Common myeloid progenitor, CD34-positive (primary cell): ENCODE measurements at regions not wholly inside any gene's neighbourhood (a gene's known extent, or its start where the extent isn't known, plus 50 kb on each side); places are given as distances from the start of the nearest gene placed in this dataset.

Experiments used
- CTCF ChIA-PET: fragments of 350-600 bp; sonication (Branson Sonifier 250); formaldehyde crosslinking; loops from one replicate; lab custom pipeline; 2021; ENCODE audit warnings: antibody characterized with exemption; lab: Charles Lee
- POLR2A ChIA-PET: fragments of 350-600 bp; sonication (Branson Sonifier 250); formaldehyde crosslinking; loops from one replicate; lab custom pipeline; 2021; ENCODE audit warnings: antibody characterized with exemption; lab: Charles Lee
- DNase-seq, 3 donors: peaks; one replicate each; pipeline versions ENCODE4 v3.0.0 to v3.0.0-alpha.2; 2013
- H3K27ac ChIP-seq, 2 experiments: 1 replicate in 1 of 2; 2 replicates in 1 of 2; pipeline ENCODE4 v1.7.0; 2013; ENCODE audit warnings: inconsistent platforms in 2 of 2, low read length in 2 of 2, mild to moderate bottlenecking in 2 of 2, low read depth in 1 of 2, moderate library complexity in 1 of 2; ENCODE audit not compliant: severe bottlenecking in 2 of 2, insufficient read depth in 1 of 2, poor library complexity in 1 of 2
- H3K27me3 ChIP-seq, 5 experiments: replicated peaks in 2 of 5; 1 replicate in 3 of 5; 2 replicates in 2 of 5; pipeline versions ENCODE4 v1.6.1 to v1.7.0; 2013; ENCODE audit warnings: low read length in 4 of 5, mild to moderate bottlenecking in 2 of 5, moderate library complexity in 2 of 5, inconsistent platforms in 1 of 5; ENCODE audit not compliant: insufficient read depth in 5 of 5, control insufficient read depth in 4 of 5
- H3K36me3 ChIP-seq, 4 experiments: 1 replicate in 2 of 4; 2 replicates in 2 of 4; pipeline versions ENCODE4 v1.6.1 to v1.7.0; 2013; ENCODE audit warnings: low read length in 3 of 4, control low read depth in 1 of 4, mild to moderate bottlenecking in 1 of 4; ENCODE audit not compliant: control insufficient read depth in 4 of 4, insufficient read depth in 4 of 4
- H3K4me1 ChIP-seq, 4 experiments: 1 replicate in 3 of 4; 2 replicates in 1 of 4; pipeline versions ENCODE4 v1.6.1 to v1.7.1; 2013; ENCODE audit warnings: low read length in 3 of 4, mild to moderate bottlenecking in 3 of 4, control low read depth in 1 of 4, inconsistent platforms in 1 of 4, moderate library complexity in 1 of 4; ENCODE audit not compliant: control insufficient read depth in 4 of 4, insufficient read depth in 4 of 4; ENCODE audit errors: control extremely low read depth in 1 of 4
- H3K4me3 ChIP-seq, 7 experiments: 1 replicate in 4 of 7; 2 replicates in 3 of 7; pipeline versions ENCODE4 v1.5.1 to v1.7.0; 2013; ENCODE audit warnings: mild to moderate bottlenecking in 7 of 7, low read length in 6 of 7, moderate library complexity in 6 of 7, inconsistent platforms in 2 of 7, low read depth in 2 of 7, control low read depth in 1 of 7; ENCODE audit not compliant: insufficient read depth in 4 of 7, control insufficient read depth in 1 of 7; ENCODE audit errors: extremely low read depth in 1 of 7
- H3K9me3 ChIP-seq, 5 experiments: 1 replicate in 4 of 5; 2 replicates in 1 of 5; pipeline versions ENCODE4 v1.6.1 to v1.7.1; 2013; ENCODE audit warnings: low read length in 4 of 5, mild to moderate bottlenecking in 2 of 5, inconsistent platforms in 1 of 5, low read depth in 1 of 5, moderate library complexity in 1 of 5; ENCODE audit not compliant: control insufficient read depth in 4 of 5, insufficient read depth in 2 of 5; ENCODE audit errors: control extremely low read depth in 1 of 5
- WGBS: methylation state at CpG from one replicate; pipeline ENCODE4 v1.1.5; 2013; ENCODE audit not compliant: insufficient coverage; 5-methylcytosine and 5-hydroxymethylcytosine counted together

GRCh38 chr4:138964716-138965426 lies 50.7 kb upstream of the NOCT start:
- H3K27ac ChIP-seq, result no peak overlapping the region
- no peaks in the 10 kb centered on the region for H3K27me3 ChIP-seq
- H3K9me3 ChIP-seq, result no peaks in the 10 kb centered on the region
- ChIA-PET CTCF (interaction anchor here (0.6 kb wide), 1 partner anchor 1645 kb away, joined by 3 read pairs; no protein-coding TSS in a partner anchor), POLR2A (no interaction called here)
- no peaks in the 10 kb centered on the region for H3K4me1 ChIP-seq
- no peak for DNase-seq
- no peaks in the 10 kb centered on the region for H3K36me3 ChIP-seq
- WGBS, result 100% methylated on average over 2 of the region's 8 CpGs
- no peak overlapping the region for H3K4me3 ChIP-seq

DNA sequence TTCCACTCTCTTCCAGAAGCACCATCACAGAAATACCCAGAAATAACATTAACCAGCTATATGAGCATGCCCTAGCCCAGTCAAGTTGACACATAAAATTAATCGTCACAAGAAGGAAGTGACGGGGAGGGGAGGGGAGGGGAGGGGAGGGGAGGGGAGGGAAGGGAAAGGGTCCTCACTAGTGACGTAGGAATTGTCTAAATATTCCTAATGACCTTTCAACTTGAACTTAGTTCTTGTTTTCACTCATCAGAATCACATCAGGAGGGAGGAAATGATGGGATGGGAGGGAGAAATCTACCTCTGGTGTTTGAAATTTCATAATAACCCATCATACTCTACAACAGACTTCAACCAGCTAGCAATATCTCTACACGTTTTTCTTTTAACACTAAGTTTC lies 52.2 kb upstream of the NOCT start:
- POLR2A ChIA-PET, result no interaction called here
- no CpG with 5 or more reads among the region's 4 CpGs for WGBS
- no peak for DNase-seq
- no peak overlapping the region for H3K27ac ChIP-seq
- CTCF ChIA-PET, result no interaction called here
- H3K27me3 ChIP-seq, result no peaks in the 10 kb centered on the region
- H3K9me3 ChIP-seq, result peaks cover 0 to 4% (median 0%) of the 10 kb centered on the region in 5 experiments
- H3K4me3 ChIP-seq, result no peak overlapping the region
- no peaks in the 10 kb centered on the region for H3K36me3 ChIP-seq
- H3K4me1 ChIP-seq, result peaks cover 0 to 13% (median 8%) of the 10 kb centered on the region in 4 experiments

DNA sequence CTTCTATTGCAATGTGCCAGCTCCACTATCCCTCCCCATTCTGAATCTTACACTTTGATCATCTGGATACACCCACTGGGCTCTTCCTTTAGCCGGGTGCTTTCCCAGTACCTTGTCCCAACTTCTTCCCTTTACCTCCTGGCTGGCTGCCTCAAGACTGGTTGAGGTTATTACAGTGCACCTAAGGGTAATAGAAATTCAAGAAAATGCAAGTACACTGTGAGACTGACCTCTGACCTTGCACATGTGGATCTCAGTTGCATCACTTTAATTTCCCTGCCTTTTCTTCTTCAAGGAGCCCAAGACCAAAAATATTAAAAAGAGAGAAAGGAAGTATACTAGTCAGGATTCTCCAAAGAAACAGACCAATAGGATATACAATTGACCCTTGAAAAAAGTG lies 53.9 kb upstream of the NOCT start:
- Histone ChIP-seq H3K27me3 (no peaks in the 10 kb centered on the region), H3K9me3 (peaks cover 0 to 4% (median 0%) of the 10 kb centered on the region in 5 experiments), H3K36me3 (no peaks in the 10 kb centered on the region), H3K4me3 (no peak overlapping the region), H3K4me1 (peaks cover 0 to 18% (median 12%) of the 10 kb centered on the region in 4 experiments), H3K27ac (no peak overlapping the region)
- DNase-seq, result no peak
- ChIA-PET POLR2A (no interaction called here), CTCF (interaction anchor here (0.9 kb wide), 1 partner anchor 24 kb away, joined by 3 read pairs; no protein-coding TSS in a partner anchor)
- no CpG with 5 or more reads among the region's 1 CpG for WGBS

GRCh38 chr4:138961129-138961528 lies 54.5 kb upstream of the NOCT start:
- CTCF ChIA-PET, result interaction anchor here (0.9 kb wide), 1 partner anchor 23 kb away, joined by 3 read pairs; no protein-coding TSS in a partner anchor
- H3K36me3 ChIP-seq, result no peaks in the 10 kb centered on the region
- peaks cover 0 to 18% (median 12%) of the 10 kb centered on the region in 4 experiments for H3K4me1 ChIP-seq
- H3K27ac ChIP-seq, result no peak overlapping the region
- POLR2A ChIA-PET, result no interaction called here
- no peaks in the 10 kb centered on the region for H3K27me3 ChIP-seq
- no peak for DNase-seq
- WGBS, result 90% methylated on average over 3 of the region's 5 CpGs
- H3K9me3 ChIP-seq, result peaks cover 0 to 4% (median 0%) of the 10 kb centered on the region in 5 experiments
- H3K4me3 ChIP-seq, result no peak overlapping the region

GRCh38 chr4:138960175-138960710 lies 55.3 kb upstream of the NOCT start:
- no peak overlapping the region for H3K4me3 ChIP-seq
- POLR2A ChIA-PET, result no interaction called here
- CTCF ChIA-PET, result no interaction called here

GRCh38 chr4:138959097-138959815 lies 56.3 kb upstream of the NOCT start:
- ChIA-PET CTCF (no interaction called here), POLR2A (no interaction called here)
- peak in 2 of 3 donors; percentile 28 to 31 for DNase-seq
- WGBS, result 82% methylated on average over 4 of the region's 5 CpGs
- Histone ChIP-seq H3K27ac (no peak overlapping the region), H3K9me3 (peaks cover 0 to 4% (median 0%) of the 10 kb centered on the region in 5 experiments), H3K36me3 (no peaks in the 10 kb centered on the region), H3K27me3 (no peaks in the 10 kb centered on the region), H3K4me1 (peaks cover 0 to 18% (median 12%) of the 10 kb centered on the region in 4 experiments), H3K4me3 (no peak overlapping the region)

More at GRCh38 chr4:138960175-138960710, 55.3 kb upstream of the NOCT start:
- Histone ChIP-seq H3K9me3 (peaks cover 0 to 4% (median 0%) of the 10 kb centered on the region in 5 experiments), H3K27me3 (no peaks in the 10 kb centered on the region), H3K36me3 (no peaks in the 10 kb centered on the region), H3K27ac (no peak overlapping the region), H3K4me1 (peaks cover 0 to 18% (median 12%) of the 10 kb centered on the region in 4 experiments)
- no peak for DNase-seq
- WGBS, result 88% methylated on average over 3 of the region's 4 CpGs
